Liver (tissue), 8 donors: ENCODE measurements at regions not wholly inside any gene's neighbourhood (a gene's known extent, or its start where the extent isn't known, plus 50 kb on each side); places are given as distances from the start of the nearest gene placed in this dataset.

Experiments
- DNase-seq: peaks from one replicate; pipeline ENCODE4 v3.0.0-alpha.2; 2017; ENCODE audit warnings: low spot score
- H3K27ac ChIP-seq, 2 donors: one replicate each; pipeline ENCODE4 v1.7.0; 2013; ENCODE audit warnings: inconsistent platforms in 2 of 2, low read length in 2 of 2, control low read depth in 1 of 2, low read depth in 1 of 2, mild to moderate bottlenecking in 1 of 2
- H3K27me3 ChIP-seq, 4 donors: one replicate each; pipeline versions ENCODE4 v1.6.1 to v1.7.0; 2013; ENCODE audit warnings: low read length in 3 of 4, inconsistent platforms in 1 of 4, mild to moderate bottlenecking in 1 of 4, moderate library complexity in 1 of 4; ENCODE audit not compliant: control insufficient read depth in 4 of 4, insufficient read depth in 4 of 4
- H3K36me3 ChIP-seq, 4 donors: one replicate each; pipeline versions ENCODE4 v1.6.1 to v1.7.0; 2013; ENCODE audit warnings: low read length in 3 of 4, mild to moderate bottlenecking in 3 of 4, low read depth in 1 of 4, moderate library complexity in 1 of 4; ENCODE audit not compliant: control insufficient read depth in 4 of 4, insufficient read depth in 3 of 4
- H3K4me1 ChIP-seq, 4 donors: one replicate each; pipeline versions ENCODE4 v1.6.1 to v1.7.0; 2013; ENCODE audit warnings: low read length in 3 of 4, mild to moderate bottlenecking in 3 of 4, moderate library complexity in 1 of 4; ENCODE audit not compliant: control insufficient read depth in 4 of 4, insufficient read depth in 4 of 4
- H3K4me3 ChIP-seq, 3 donors: one replicate each; pipeline versions ENCODE4 v1.6.1 to v1.7.0; 2013; ENCODE audit warnings: low read length in 3 of 3, control low read depth in 1 of 3, low read depth in 1 of 3, mild to moderate bottlenecking in 1 of 3
- H3K9ac ChIP-seq, 2 donors: one replicate each; pipeline ENCODE4 v1.7.0; 2013; ENCODE audit warnings: low read length in 2 of 2, mild to moderate bottlenecking in 2 of 2, moderate library complexity in 2 of 2, control low read depth in 1 of 2, low read depth in 1 of 2
- H3K9me3 ChIP-seq, 4 donors: one replicate each; pipeline versions ENCODE4 v1.6.1 to v1.7.0; 2013; ENCODE audit warnings: low read length in 3 of 4; ENCODE audit not compliant: control insufficient read depth in 4 of 4
- ATF3 ChIP-seq: IDR thresholded peaks from 2 replicates; pipeline ENCODE4 v1.6.1; 2016; ENCODE audit warnings: antibody characterized with exemption
- EGR1 ChIP-seq, 2 donors: IDR thresholded peaks; 2 replicates each; pipeline ENCODE4 v1.6.1; 2016 to 2018; ENCODE audit warnings: antibody characterized with exemption in 2 of 2, low read depth in 2 of 2
- FOXA1 ChIP-seq: IDR thresholded peaks from 2 replicates; pipeline ENCODE4 v1.6.1; 2016; ENCODE audit warnings: antibody characterized with exemption
- FOXA2 ChIP-seq: IDR thresholded peaks from 2 replicates; pipeline ENCODE4 v1.6.1; 2016; ENCODE audit warnings: antibody characterized with exemption
- GABPA ChIP-seq, 2 donors: IDR thresholded peaks in 1 of 2; conservative IDR thresholded peaks in 1 of 2; 2 replicates each; pipeline ENCODE4 v1.6.1; 2016; ENCODE audit warnings: antibody characterized with exemption in 2 of 2, mild to moderate bottlenecking in 1 of 2, moderate library complexity in 1 of 2
- JUND ChIP-seq, 2 donors: IDR thresholded peaks; 2 replicates each; pipeline ENCODE4 v1.6.1; 2016; ENCODE audit warnings: antibody characterized with exemption in 2 of 2
- NR2F2 ChIP-seq: IDR thresholded peaks from 2 replicates; pipeline ENCODE4 v1.6.1; 2016; ENCODE audit warnings: antibody characterized with exemption
- RXRA ChIP-seq, 2 donors: IDR thresholded peaks; 2 replicates each; pipeline ENCODE4 v1.6.1; 2017 to 2018; ENCODE audit warnings: antibody characterized with exemption in 2 of 2, mild to moderate bottlenecking in 1 of 2
- SP1 ChIP-seq: IDR thresholded peaks from 2 replicates; pipeline ENCODE4 v1.6.1; 2018; ENCODE audit warnings: antibody characterized with exemption, mild to moderate bottlenecking
- TAF1 ChIP-seq: conservative IDR thresholded peaks from 2 replicates; pipeline ENCODE4 v1.6.1; 2016; ENCODE audit warnings: antibody characterized with exemption, mild to moderate bottlenecking
- YY1 ChIP-seq: IDR thresholded peaks from 2 replicates; pipeline ENCODE4 v1.6.1; 2016; ENCODE audit warnings: antibody characterized with exemption, mild to moderate bottlenecking
- ZBTB33 ChIP-seq: IDR thresholded peaks from 2 replicates; pipeline ENCODE4 v1.6.1; 2016; ENCODE audit warnings: antibody characterized with exemption
- WGBS: extraction: QIAGEN DNeasy Blood & Tissue Kit; methylation state at CpG from one replicate; pipeline ENCODE4 v1.1.7; 2013; 5-methylcytosine and 5-hydroxymethylcytosine counted together
- TF ChIP-seq, protein P1 (sequence below): IDR thresholded peaks from 2 replicates; pipeline ENCODE4 v1.6.1; 2016; ENCODE audit warnings: antibody characterized with exemption
- TF ChIP-seq, protein P2 (sequence below): fragments of 150-350 bp; IDR thresholded peaks from 2 replicates; pipeline ENCODE4 v1.5.1; 2017; ENCODE audit warnings: improper control_type of control experiment, low read depth, low read length; ENCODE audit not compliant: missing input control
- donor health status: healthy.
- donor health status: healthy.
- donor health status: healthy.
- donor health status: healthy.
- donor health status: healthy.

- no peak overlapping the region for H3K4me3 ChIP-seq
Measured at GRCh38 chrX:1029494-1029893, 183.0 kb downstream of the CRLF2 start.

DNA sequence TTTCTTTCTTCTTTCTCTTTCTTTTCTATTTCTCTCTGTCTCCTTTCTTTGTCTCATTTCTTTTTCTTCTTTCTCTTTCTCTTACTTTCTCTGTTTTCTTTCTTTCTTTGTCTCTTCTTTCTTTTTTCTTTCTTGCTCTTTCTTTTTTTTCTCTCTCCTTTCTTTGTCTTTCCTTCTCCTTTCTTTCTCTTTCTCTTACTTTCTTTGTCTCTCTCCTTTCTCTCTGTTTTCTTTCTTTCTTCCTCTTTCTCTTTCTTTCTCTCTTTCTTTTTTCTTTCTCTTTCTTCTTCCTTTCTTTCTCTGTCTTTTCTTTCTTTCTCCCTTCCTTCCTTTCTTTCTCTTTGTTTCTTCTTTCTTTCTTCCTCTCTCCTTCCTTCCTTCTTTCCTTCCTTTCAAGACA lies 184.8 kb downstream of the CRLF2 start:
- Histone ChIP-seq H3K9me3 (peaks cover 0 to 2% (median 0%) of the 10 kb centered on the region in 4 donors), H3K27ac (no peak overlapping the region), H3K4me3 (no peak overlapping the region), H3K36me3 (no peaks in the 10 kb centered on the region), H3K4me1 (no peaks in the 10 kb centered on the region), H3K9ac (no peak overlapping the region), H3K27me3 (no peaks in the 10 kb centered on the region)
- DNase-seq, result no peak
- TF ChIP-seq JUND (IDR thresholded peaks at IDR 0.05) (no peak), ATF3 (no peak), FOXA2 (no peak), FOXA1 (no peak), ZBTB33 (no peak), GABPA (IDR thresholded peaks at IDR 0.05 in 1 of 2, conservative IDR thresholded peaks at IDR 0.05 in 1 of 2) (no peak)
- TF ChIP-seq, protein P1, sequence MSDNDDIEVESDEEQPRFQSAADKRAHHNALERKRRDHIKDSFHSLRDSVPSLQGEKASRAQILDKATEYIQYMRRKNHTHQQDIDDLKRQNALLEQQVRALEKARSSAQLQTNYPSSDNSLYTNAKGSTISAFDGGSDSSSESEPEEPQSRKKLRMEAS, result no peak
- TF ChIP-seq, protein P2, sequence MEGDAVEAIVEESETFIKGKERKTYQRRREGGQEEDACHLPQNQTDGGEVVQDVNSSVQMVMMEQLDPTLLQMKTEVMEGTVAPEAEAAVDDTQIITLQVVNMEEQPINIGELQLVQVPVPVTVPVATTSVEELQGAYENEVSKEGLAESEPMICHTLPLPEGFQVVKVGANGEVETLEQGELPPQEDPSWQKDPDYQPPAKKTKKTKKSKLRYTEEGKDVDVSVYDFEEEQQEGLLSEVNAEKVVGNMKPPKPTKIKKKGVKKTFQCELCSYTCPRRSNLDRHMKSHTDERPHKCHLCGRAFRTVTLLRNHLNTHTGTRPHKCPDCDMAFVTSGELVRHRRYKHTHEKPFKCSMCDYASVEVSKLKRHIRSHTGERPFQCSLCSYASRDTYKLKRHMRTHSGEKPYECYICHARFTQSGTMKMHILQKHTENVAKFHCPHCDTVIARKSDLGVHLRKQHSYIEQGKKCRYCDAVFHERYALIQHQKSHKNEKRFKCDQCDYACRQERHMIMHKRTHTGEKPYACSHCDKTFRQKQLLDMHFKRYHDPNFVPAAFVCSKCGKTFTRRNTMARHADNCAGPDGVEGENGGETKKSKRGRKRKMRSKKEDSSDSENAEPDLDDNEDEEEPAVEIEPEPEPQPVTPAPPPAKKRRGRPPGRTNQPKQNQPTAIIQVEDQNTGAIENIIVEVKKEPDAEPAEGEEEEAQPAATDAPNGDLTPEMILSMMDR, result no peak

More at GRCh38 chrX:1029494-1029893, 183.0 kb downstream of the CRLF2 start:
- TF ChIP-seq FOXA1 (no peak), GABPA (IDR thresholded peaks at IDR 0.05 in 1 of 2, conservative IDR thresholded peaks at IDR 0.05 in 1 of 2) (no peak), TAF1 (no peak), ZBTB33 (no peak), ATF3 (no peak), JUND (IDR thresholded peaks at IDR 0.05) (no peak), NR2F2 (no peak), SP1 (no peak), FOXA2 (no peak), EGR1 (IDR thresholded peaks at IDR 0.05; ENCODE audit: low read depth in 2 of 2) (no peak), RXRA (IDR thresholded peaks at IDR 0.05) (no peak), YY1 (no peak)
- TF ChIP-seq, protein P2, result no peak
- TF ChIP-seq, protein P1, result no peak
- H3K36me3 ChIP-seq, result no peaks in the 10 kb centered on the region
- peaks cover 0 to 2% (median 0%) of the 10 kb centered on the region in 4 donors for H3K9me3 ChIP-seq
- WGBS, result 88% methylated on average over 15 of the region's 15 CpGs
- no peak overlapping the region for H3K27ac ChIP-seq
- no peak for DNase-seq
- H3K4me1 ChIP-seq, result no peaks in the 10 kb centered on the region
- H3K27me3 ChIP-seq, result no peaks in the 10 kb centered on the region
- no peak overlapping the region for H3K9ac ChIP-seq
